ENCODE measurements at regions not wholly inside any gene's neighbourhood (a gene's known extent, or its start where the extent isn't known, plus 50 kb on each side); places are given as distances from the start of the nearest gene placed in this dataset.

DNA sequence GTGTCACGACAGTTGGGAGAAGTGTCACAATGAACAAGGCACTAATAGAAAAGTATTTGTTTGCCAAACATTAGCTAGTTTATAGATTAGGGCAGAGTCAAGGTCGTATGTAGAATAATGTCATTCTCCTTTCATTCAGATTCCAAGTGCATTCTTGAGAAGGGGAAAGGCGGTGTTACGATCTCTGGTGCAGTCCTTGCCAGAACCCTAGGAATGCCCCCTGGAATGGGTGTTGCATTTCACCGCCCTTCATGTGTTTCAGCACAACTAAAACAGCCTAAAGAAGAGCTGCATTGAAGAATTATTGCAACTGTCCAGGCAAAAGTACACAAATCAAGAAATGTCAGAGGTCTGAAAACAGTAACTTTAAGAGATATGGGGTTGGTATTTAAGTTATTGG, 721.0 kb upstream of the WWC1 start:
- Histone ChIP-seq H3K9me3 (ENCODE audit: low read length) (no peaks in the 10 kb centered on the region), H3K27ac (ENCODE audit: low read length) (no peak overlapping the region), H3F3A (ENCODE audit: insufficient read depth, low read length, poor library complexity, severe bottlenecking) (no peaks in the 10 kb centered on the region), H3K27me3 (ENCODE audit: insufficient read depth, low read depth, low read length) (no peaks in the 10 kb centered on the region), H3K9me2 (ENCODE audit: insufficient read depth, low read length) (no peaks in the 10 kb centered on the region), H3K79me2 (replicated peaks; ENCODE audit: insufficient read depth, low read length) (no peaks in the 10 kb centered on the region), H3K4me2 (ENCODE audit: low read length) (no peak overlapping the region), H3K4me3 (ENCODE audit: low read length) (no peak overlapping the region), H3K9ac (ENCODE audit: low read length) (no peak overlapping the region), H2AFZ (ENCODE audit: low read depth, low read length) (no peak overlapping the region), H4K20me1 (ENCODE audit: insufficient read depth) (no peaks in the 10 kb centered on the region), H3K36me3 (ENCODE audit: insufficient read depth, low read length) (no peaks in the 10 kb centered on the region)
- TF ChIP-seq TAF1 (IDR thresholded peaks at IDR 0.05; ENCODE audit: low read depth) (no peak), EZH2 (IDR thresholded peaks at IDR 0.05; ENCODE audit: borderline replicate concordance, insufficient read depth, low read length, poor library complexity, severe bottlenecking) (no peak), SMC3 (conservative IDR thresholded peaks at IDR 0.05; ENCODE audit: poor library complexity) (no peak), EP300 (conservative IDR thresholded peaks at IDR 0.05; ENCODE audit: poor library complexity, severe bottlenecking) (no peak), RAD21 (conservative IDR thresholded peaks at IDR 0.05) (no peak), REST (IDR thresholded peaks at IDR 0.05; ENCODE audit: borderline replicate concordance) (no peak), CTCF (IDR thresholded peaks at IDR 0.05; ENCODE audit: poor library complexity, severe bottlenecking) (no peak), POLR2AphosphoS5 (IDR thresholded peaks at IDR 0.05) (no peak), MXI1 (conservative IDR thresholded peaks at IDR 0.05; ENCODE audit: poor library complexity, severe bottlenecking) (no peak)

DNA sequence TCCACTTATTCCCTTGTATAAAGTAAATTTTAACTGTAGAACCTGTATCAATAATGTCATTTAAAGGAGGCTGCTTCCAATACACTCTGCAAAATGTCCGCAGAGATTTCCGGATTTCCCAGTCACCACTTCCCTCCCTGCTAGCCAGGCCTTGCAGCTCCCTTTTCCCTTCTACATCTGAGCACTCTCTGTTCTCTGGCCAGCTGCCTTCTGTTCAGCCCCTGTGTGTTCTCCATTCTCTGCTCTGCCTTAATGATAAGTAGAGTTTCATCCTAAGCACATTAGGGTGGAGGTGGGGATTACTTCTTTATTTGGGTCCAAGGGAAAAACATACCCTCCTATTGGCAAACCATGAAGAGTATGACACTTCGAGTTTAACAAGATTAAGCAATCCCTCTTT, 719.6 kb upstream of the WWC1 start:
- H3K9me3 ChIP-seq (ENCODE audit: low read length): no peaks in the 10 kb centered on the region
- no peak overlapping the region for H3K4me3 ChIP-seq (ENCODE audit: low read length)
- no peaks in the 10 kb centered on the region for H3K9me2 ChIP-seq (ENCODE audit: insufficient read depth, low read length)
- peaks cover 11% of the 10 kb centered on the region for H3K79me2 ChIP-seq (replicated peaks; ENCODE audit: insufficient read depth, low read length)
- no peak overlapping the region for H3K27ac ChIP-seq (ENCODE audit: low read length)
- H3F3A ChIP-seq (ENCODE audit: insufficient read depth, low read length, poor library complexity, severe bottlenecking): no peaks in the 10 kb centered on the region
- no peak overlapping the region for H3K9ac ChIP-seq (ENCODE audit: low read length)
- no peak overlapping the region for H2AFZ ChIP-seq (ENCODE audit: low read depth, low read length)
- H3K36me3 ChIP-seq (ENCODE audit: insufficient read depth, low read length): no peaks in the 10 kb centered on the region
- no peak overlapping the region for H3K4me2 ChIP-seq (ENCODE audit: low read length)
- H3K27me3 ChIP-seq (ENCODE audit: insufficient read depth, low read depth, low read length): peaks cover 6% of the 10 kb centered on the region
- no peak for TF ChIP-seq POLR2AphosphoS5 (IDR thresholded peaks at IDR 0.05)
- no peak for TF ChIP-seq TAF1 (IDR thresholded peaks at IDR 0.05; ENCODE audit: low read depth)
- TF ChIP-seq CTCF (IDR thresholded peaks at IDR 0.05; ENCODE audit: poor library complexity, severe bottlenecking): no peak
- TF ChIP-seq REST (IDR thresholded peaks at IDR 0.05; ENCODE audit: borderline replicate concordance): no peak
- TF ChIP-seq EZH2 (IDR thresholded peaks at IDR 0.05; ENCODE audit: borderline replicate concordance, insufficient read depth, low read length, poor library complexity, severe bottlenecking): no peak
- TF ChIP-seq SMC3 (conservative IDR thresholded peaks at IDR 0.05; ENCODE audit: poor library complexity): no peak
- TF ChIP-seq RAD21 (conservative IDR thresholded peaks at IDR 0.05): no peak
- TF ChIP-seq MXI1 (conservative IDR thresholded peaks at IDR 0.05; ENCODE audit: poor library complexity, severe bottlenecking): no peak
- no peak for TF ChIP-seq EP300 (conservative IDR thresholded peaks at IDR 0.05; ENCODE audit: poor library complexity, severe bottlenecking)
- H4K20me1 ChIP-seq (ENCODE audit: insufficient read depth): no peaks in the 10 kb centered on the region
